IMR-90 (cell line): ENCODE measurements at regions not wholly inside any gene's neighbourhood (a gene's known extent, or its start where the extent isn't known, plus 50 kb on each side); places are given as distances from the start of the nearest gene placed in this dataset.
A peak's percentile ranks its signal among the peaks of the same experiment; 100 is the strongest.

ENCODE experiments used
- ATAC-seq: fragments of 200-7000 bp; cut with Tn5 transposase; 2 replicates; pipeline ENCODE4 v1.9.1; 2020; ENCODE audit warnings: low read depth, mild to moderate bottlenecking, moderate library complexity
- BruUV-seq: library from RNA; stranded (reverse); fragments of 400-500 nt; replicated peaks from 2 replicates; lab custom pipeline; 2021; lab: Mats Ljungman, UMichigan
- CTCF ChIA-PET: fragments of 300-600 bp; formaldehyde crosslinking; extraction: SDS; loops from one replicate; lab custom pipeline; 2021; ENCODE audit warnings: antibody characterized with exemption; lab: Yijun Ruan, JAX
- POLR2A ChIA-PET: fragments of 300-600 bp; sonication (Branson Sonifier 250); formaldehyde crosslinking; loops from one replicate; lab custom pipeline; 2022; ENCODE audit warnings: antibody characterized with exemption; ENCODE audit not compliant: unreplicated experiment; lab: Charles Lee
- DNase-seq: peaks from one replicate; pipeline ENCODE4 v3.0.0; 2013
- H2AFZ ChIP-seq: replicated peaks from 2 replicates; pipeline ENCODE3; 2013; ENCODE audit warnings: low read length, mild to moderate bottlenecking; ENCODE audit not compliant: poor library complexity
- H2AK5ac ChIP-seq: 2 replicates; pipeline ENCODE4 v1.6.1; 2013; ENCODE audit warnings: low read depth, low read length, inconsistent platforms
- H2AK9ac ChIP-seq: replicated peaks from 2 replicates; pipeline ENCODE3; 2013; ENCODE audit warnings: mild to moderate bottlenecking, low read depth, low read length, moderate library complexity; ENCODE audit not compliant: poor library complexity
- H2BK120ac ChIP-seq: 2 replicates; pipeline ENCODE4 v1.6.1; 2013; ENCODE audit warnings: low read depth, low read length, inconsistent platforms
- H2BK15ac ChIP-seq: 3 replicates; pipeline ENCODE4 v1.6.1; 2013; ENCODE audit warnings: low read depth, low read length, inconsistent platforms
- H2BK20ac ChIP-seq: 2 replicates; pipeline ENCODE4 v1.6.1; 2013; ENCODE audit warnings: low read depth, mild to moderate bottlenecking, inconsistent platforms, low read length, moderate library complexity
- H2BK5ac ChIP-seq: 2 replicates; pipeline ENCODE4 v1.6.1; 2013; ENCODE audit warnings: mild to moderate bottlenecking, low read depth, low read length, inconsistent platforms; ENCODE audit not compliant: poor library complexity, severe bottlenecking
- H3K14ac ChIP-seq: replicated peaks from 2 replicates; pipeline ENCODE4 v1.6.1; 2013; ENCODE audit warnings: low read depth, low read length, inconsistent platforms
- H3K18ac ChIP-seq: 2 replicates; pipeline ENCODE4 v1.6.1; 2013; ENCODE audit warnings: low read depth, low read length, control low read depth
- H3K23ac ChIP-seq: 2 replicates; pipeline ENCODE4 v1.6.1; 2013; ENCODE audit warnings: low read depth, low read length, inconsistent platforms
- H3K27ac ChIP-seq: 2 replicates; pipeline ENCODE4 v1.5.1; 2013; ENCODE audit warnings: mild to moderate bottlenecking, control low read depth, low read length; ENCODE audit not compliant: insufficient read depth
- H3K27me3 ChIP-seq: 2 replicates; pipeline ENCODE4 v1.6.1; 2013; ENCODE audit warnings: low read length; ENCODE audit not compliant: control insufficient read depth, insufficient read depth
- H3K36me3 ChIP-seq: 2 replicates; pipeline ENCODE4 v1.6.1; 2013; ENCODE audit warnings: low read length, mixed read lengths; ENCODE audit not compliant: control insufficient read depth, insufficient read depth
- H3K4ac ChIP-seq: 2 replicates; pipeline ENCODE4 v1.6.1; 2013; ENCODE audit warnings: low read depth, low read length, inconsistent platforms
- H3K4me1 ChIP-seq: 2 replicates; pipeline ENCODE4 v1.6.1; 2013; ENCODE audit warnings: low read length, mixed read lengths; ENCODE audit not compliant: control insufficient read depth, insufficient read depth
- H3K4me2 ChIP-seq: 2 replicates; pipeline ENCODE4 v1.6.1; 2013; ENCODE audit warnings: low read depth, mild to moderate bottlenecking, control low read depth, low read length, moderate library complexity
- H3K4me3 ChIP-seq: 2 replicates; pipeline ENCODE4 v1.5.1; 2013; ENCODE audit warnings: low read depth, mild to moderate bottlenecking, control low read depth, low read length, moderate library complexity; ENCODE audit not compliant: insufficient read depth
- H3K56ac ChIP-seq: 2 replicates; pipeline ENCODE4 v1.6.1; 2013; ENCODE audit warnings: low read length, inconsistent platforms; ENCODE audit not compliant: insufficient read depth; ENCODE audit errors: extremely low read depth
- H3K79me1 ChIP-seq, 2 experiments: 2 replicates each; pipeline ENCODE4 v1.6.1; 2013; ENCODE audit warnings: low read length in 2 of 2, inconsistent platforms in 1 of 2, low read depth in 1 of 2
- H3K9ac ChIP-seq: 2 replicates; pipeline ENCODE4 v1.6.1; 2013; ENCODE audit warnings: low read depth, low read length, control low read depth
- H3K9me1 ChIP-seq: 2 replicates; pipeline ENCODE4 v1.6.1; 2013; ENCODE audit warnings: low read length, inconsistent platforms; ENCODE audit not compliant: insufficient read depth
- H3K9me3 ChIP-seq: 2 replicates; pipeline ENCODE4 v1.6.1; 2013; ENCODE audit warnings: low read length; ENCODE audit not compliant: control insufficient read depth, insufficient read depth
- H4K20me1 ChIP-seq: 2 replicates; pipeline ENCODE4 v1.6.1; 2013; ENCODE audit warnings: low read length, inconsistent platforms; ENCODE audit not compliant: insufficient read depth
- H4K5ac ChIP-seq: 2 replicates; pipeline ENCODE4 v1.6.1; 2013; ENCODE audit warnings: mild to moderate bottlenecking, low read depth, low read length, control low read depth
- H4K8ac ChIP-seq, 2 experiments: 2 replicates each; pipeline ENCODE4 v1.6.1; 2013; ENCODE audit warnings: low read depth in 2 of 2, low read length in 2 of 2, control low read depth in 1 of 2, inconsistent platforms in 1 of 2
- H4K91ac ChIP-seq: 2 replicates; pipeline ENCODE4 v1.6.1; 2013; ENCODE audit warnings: low read depth, low read length, inconsistent platforms; ENCODE audit not compliant: insufficient read depth
- BHLHE40 ChIP-seq: fragments of 150-350 bp; IDR thresholded peaks from 2 replicates; pipeline ENCODE4 v1.6.1; 2016; ENCODE audit warnings: mild to moderate bottlenecking, low read depth, low read length
- CEBPB ChIP-seq: IDR thresholded peaks from 2 replicates; pipeline ENCODE4 v1.6.1; 2012; ENCODE audit warnings: low read depth, low read length, improper control_type of control experiment
- CHD1 ChIP-seq: IDR thresholded peaks from 2 replicates; pipeline ENCODE4 v1.6.1; 2012; ENCODE audit warnings: low read depth, low read length, improper control_type of control experiment
- FOS ChIP-seq: fragments of 150-350 bp; IDR thresholded peaks from 2 replicates; pipeline ENCODE4 v1.6.1; 2016; ENCODE audit warnings: low read depth, low read length
- MAFK ChIP-seq: IDR thresholded peaks from 2 replicates; pipeline ENCODE4 v1.6.1; 2012; ENCODE audit warnings: low read depth, low read length, improper control_type of control experiment
- MAZ ChIP-seq: IDR thresholded peaks from 2 replicates; pipeline ENCODE4 v1.6.1; 2012; ENCODE audit warnings: low read depth, mild to moderate bottlenecking, low read length, improper control_type of control experiment, moderate library complexity, borderline replicate concordance
- MXI1 ChIP-seq: IDR thresholded peaks from 2 replicates; pipeline ENCODE4 v1.6.1; 2012; ENCODE audit warnings: low read depth, mild to moderate bottlenecking, low read length, moderate library complexity, borderline replicate concordance
- NFE2L2 ChIP-seq: fragments of 150-350 bp; IDR thresholded peaks from 2 replicates; pipeline ENCODE4 v1.6.1; 2016; ENCODE audit warnings: low read depth, mild to moderate bottlenecking, low read length
- POLR2A ChIP-seq: IDR thresholded peaks from 2 replicates; pipeline ENCODE4 v1.6.1; 2012; ENCODE audit warnings: mild to moderate bottlenecking, low read depth, low read length
- RAD21 ChIP-seq: IDR thresholded peaks from 2 replicates; pipeline ENCODE4 v1.6.1; 2012; ENCODE audit warnings: low read length, improper control_type of control experiment
- RCOR1 ChIP-seq: IDR thresholded peaks from 2 replicates; pipeline ENCODE4 v1.6.1; 2012; ENCODE audit warnings: mild to moderate bottlenecking, low read length, improper control_type of control experiment; ENCODE audit not compliant: insufficient replicate concordance
- RFX5 ChIP-seq: IDR thresholded peaks from 2 replicates; pipeline ENCODE4 v1.8.0; 2012; ENCODE audit warnings: low read depth, mild to moderate bottlenecking, low read length, moderate library complexity
- SMC3 ChIP-seq: fragments of 150-350 bp; IDR thresholded peaks from 2 replicates; pipeline ENCODE4 v1.6.1; 2016; ENCODE audit warnings: low read depth, mild to moderate bottlenecking, antibody characterized with exemption, low read length, moderate library complexity
- USF2 ChIP-seq: fragments of 150-350 bp; IDR thresholded peaks from 2 replicates; pipeline ENCODE4 v1.6.1; 2017; ENCODE audit warnings: mild to moderate bottlenecking, antibody characterized with exemption, low read length, low read depth
- WGBS, 2 experiments: methylation state at CpG; one replicate each; pipeline versions ENCODE4 v1.1.5 to v1.1.7; 2013; ENCODE audit warnings: missing lambda C conversion rate in 2 of 2; ENCODE audit not compliant: insufficient read length in 1 of 2; ENCODE audit errors: extremely low coverage in 2 of 2; 5-methylcytosine and 5-hydroxymethylcytosine counted together
- dilution Hi-C: fragments of 300-500 bp; cut with HindIII; formaldehyde crosslinking; loops from one replicate; pipeline ENCODE4 v1.14.3; 2018; ENCODE audit warnings: low sequenced_read_pairs; ENCODE audit not compliant: unreplicated experiment
- in situ Hi-C: fragments of 300-500 bp; cut with MboI; formaldehyde crosslinking; loops from 3 replicates; pipeline ENCODE4 v1.14.3; 2019; ENCODE audit warnings: low sequenced_read_pairs, inconsistent platforms, mixed read lengths
- intact Hi-C: fragments of 100-400 bp; cut with micrococcal nuclease; formaldehyde crosslinking; loops from 2 replicates; pipeline ENCODE4 v1.10.0; 2022
- TF ChIP-seq, protein P1 (sequence below): fragments of 150-350 bp; IDR thresholded peaks from 2 replicates; pipeline ENCODE4 v1.6.1; 2016; ENCODE audit warnings: low read depth, mild to moderate bottlenecking, low read length, moderate library complexity, borderline replicate concordance
- TF ChIP-seq, protein P2 (sequence below): conservative IDR thresholded peaks from 2 replicates; pipeline ENCODE4 v1.5.1; 2012; ENCODE audit warnings: mild to moderate bottlenecking, low read depth, low read length, improper control_type of control experiment

- Histone ChIP-seq H3K79me1 (no peaks in the 10 kb centered on the region), H2AK9ac (peak overlapping the region; percentile 8), H3K27me3 (no peaks in the 10 kb centered on the region), H3K4me2 (no peak overlapping the region), H3K14ac (no peak overlapping the region), H3K4ac (no peak overlapping the region), H2BK120ac (no peak overlapping the region), H3K56ac (no peak overlapping the region), H3K4me3 (no peak overlapping the region), H3K27ac (no peak overlapping the region), H3K9me3 (no peaks in the 10 kb centered on the region), H3K18ac (no peak overlapping the region), H3K9ac (no peak overlapping the region), H3K23ac (no peak overlapping the region), H2BK15ac (no peak overlapping the region), H3K9me1 (peaks cover 5% of the 10 kb centered on the region; the same call in 1 of the 2 replicates), H4K20me1 (no peaks in the 10 kb centered on the region), H3K36me3 (no peaks in the 10 kb centered on the region), H3K4me1 (peaks cover 18% of the 10 kb centered on the region), H2BK5ac (no peak overlapping the region), H2AFZ (no peak overlapping the region), H4K5ac (no peak overlapping the region), H2BK20ac (no peak overlapping the region), H4K91ac (no peak overlapping the region; the same call in 1 of the 2 replicates), H2AK5ac (no peak overlapping the region; the same call in 1 of the 2 replicates), H4K8ac (no peak overlapping the region)
- no peak for TF ChIP-seq SMC3
- TF ChIP-seq BHLHE40, result no peak
- no peak for TF ChIP-seq MAFK
- no peak for TF ChIP-seq MAZ
- TF ChIP-seq, protein P1, sequence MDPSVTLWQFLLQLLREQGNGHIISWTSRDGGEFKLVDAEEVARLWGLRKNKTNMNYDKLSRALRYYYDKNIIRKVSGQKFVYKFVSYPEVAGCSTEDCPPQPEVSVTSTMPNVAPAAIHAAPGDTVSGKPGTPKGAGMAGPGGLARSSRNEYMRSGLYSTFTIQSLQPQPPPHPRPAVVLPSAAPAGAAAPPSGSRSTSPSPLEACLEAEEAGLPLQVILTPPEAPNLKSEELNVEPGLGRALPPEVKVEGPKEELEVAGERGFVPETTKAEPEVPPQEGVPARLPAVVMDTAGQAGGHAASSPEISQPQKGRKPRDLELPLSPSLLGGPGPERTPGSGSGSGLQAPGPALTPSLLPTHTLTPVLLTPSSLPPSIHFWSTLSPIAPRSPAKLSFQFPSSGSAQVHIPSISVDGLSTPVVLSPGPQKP, result no peak
- TF ChIP-seq NFE2L2, result no peak
- no peak for TF ChIP-seq FOS
- no peak for TF ChIP-seq RAD21
- no peak for TF ChIP-seq RFX5
- no peak for TF ChIP-seq CHD1
- no peak for TF ChIP-seq POLR2A
- TF ChIP-seq RCOR1, result no peak
- TF ChIP-seq CEBPB, result no peak
- no peak for TF ChIP-seq USF2
- no peak for TF ChIP-seq MXI1
- TF ChIP-seq, protein P2, sequence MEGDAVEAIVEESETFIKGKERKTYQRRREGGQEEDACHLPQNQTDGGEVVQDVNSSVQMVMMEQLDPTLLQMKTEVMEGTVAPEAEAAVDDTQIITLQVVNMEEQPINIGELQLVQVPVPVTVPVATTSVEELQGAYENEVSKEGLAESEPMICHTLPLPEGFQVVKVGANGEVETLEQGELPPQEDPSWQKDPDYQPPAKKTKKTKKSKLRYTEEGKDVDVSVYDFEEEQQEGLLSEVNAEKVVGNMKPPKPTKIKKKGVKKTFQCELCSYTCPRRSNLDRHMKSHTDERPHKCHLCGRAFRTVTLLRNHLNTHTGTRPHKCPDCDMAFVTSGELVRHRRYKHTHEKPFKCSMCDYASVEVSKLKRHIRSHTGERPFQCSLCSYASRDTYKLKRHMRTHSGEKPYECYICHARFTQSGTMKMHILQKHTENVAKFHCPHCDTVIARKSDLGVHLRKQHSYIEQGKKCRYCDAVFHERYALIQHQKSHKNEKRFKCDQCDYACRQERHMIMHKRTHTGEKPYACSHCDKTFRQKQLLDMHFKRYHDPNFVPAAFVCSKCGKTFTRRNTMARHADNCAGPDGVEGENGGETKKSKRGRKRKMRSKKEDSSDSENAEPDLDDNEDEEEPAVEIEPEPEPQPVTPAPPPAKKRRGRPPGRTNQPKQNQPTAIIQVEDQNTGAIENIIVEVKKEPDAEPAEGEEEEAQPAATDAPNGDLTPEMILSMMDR, result no peak
- WGBS, 2 experiments, result no CpG with 5 or more reads among the region's 6 CpGs
- intact Hi-C loops (loop anchor here (5.0 to 10.0 kb wide), 2 partner anchors 206 to 482 kb away; no protein-coding TSS in a partner anchor), dilution Hi-C loops (no loop called here), in situ Hi-C loops (no loop called here)
- ATAC-seq (no peak), DNase-seq (no peak)
- ChIA-PET CTCF (interaction anchor here (1.0 kb wide), 1 partner anchor 11 kb away, joined by 6 read pairs; no protein-coding TSS in a partner anchor), POLR2A (interaction anchor here (0.5 kb wide), 1 partner anchor 298 kb away, joined by 4 read pairs; no protein-coding TSS in a partner anchor)
- BruUV-seq, result no TSS peak
Observed at GRCh38 chr10:43900571-43900970, 251.9 kb upstream of the ZNF32 start.
